GM19035 (cell line): ENCODE measurements at regions not wholly inside any gene's neighbourhood (a gene's known extent, or its start where the extent isn't known, plus 50 kb on each side); places are given as distances from the start of the nearest gene placed in this dataset.

Experiments used
- ATAC-seq: cut with Tn5 transposase; IDR thresholded peaks from one replicate; pipeline ENCODE4 v1.9.1; 2021; ENCODE audit not compliant: unreplicated experiment

DNA sequence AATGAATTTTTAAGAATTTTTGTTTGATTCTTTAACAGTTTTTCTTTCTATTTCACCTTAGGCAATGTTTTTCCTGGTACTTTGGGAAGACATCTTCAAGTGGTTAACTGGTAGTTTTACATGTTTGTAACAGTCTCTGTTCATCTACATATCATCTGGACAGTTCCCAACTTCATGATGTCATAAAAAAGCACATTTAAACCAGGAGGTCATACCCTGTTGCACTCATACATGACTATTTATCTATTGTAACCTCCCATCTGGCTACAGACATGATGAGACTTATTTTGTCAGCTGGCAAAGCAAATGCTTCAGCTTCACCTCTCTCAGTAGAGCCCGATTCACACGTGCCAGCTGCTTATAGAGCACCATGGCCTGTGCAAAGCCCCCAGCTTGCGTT lies 99.8 kb upstream of the YPEL5 start:
- no peak for ATAC-seq

DNA sequence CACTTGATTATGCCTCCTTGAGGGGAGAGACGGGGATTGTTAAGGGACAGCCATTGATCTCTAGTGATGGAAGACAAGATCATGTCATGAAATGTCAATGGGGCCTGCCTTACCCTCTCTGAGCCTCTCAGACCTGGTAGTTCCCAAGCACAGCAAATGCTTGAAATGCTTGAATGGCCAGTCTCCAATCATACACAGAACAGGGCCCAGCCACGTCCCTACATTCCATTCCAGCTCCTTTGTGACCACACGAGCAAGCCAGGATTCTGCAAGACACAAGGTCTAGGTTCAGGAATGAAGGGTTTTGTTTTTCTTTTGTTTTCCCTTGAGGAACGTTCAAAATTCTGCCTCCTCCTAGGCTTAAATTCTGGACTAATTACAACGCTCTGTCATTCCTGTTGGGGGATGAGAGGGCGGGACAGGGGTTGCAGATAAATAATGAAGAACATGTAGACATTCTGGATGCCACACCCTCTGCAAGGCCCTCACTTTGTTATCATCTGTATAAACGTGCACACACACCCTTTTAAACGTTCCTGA lies 98.1 kb upstream of the YPEL5 start:
- ATAC-seq = no peak

DNA sequence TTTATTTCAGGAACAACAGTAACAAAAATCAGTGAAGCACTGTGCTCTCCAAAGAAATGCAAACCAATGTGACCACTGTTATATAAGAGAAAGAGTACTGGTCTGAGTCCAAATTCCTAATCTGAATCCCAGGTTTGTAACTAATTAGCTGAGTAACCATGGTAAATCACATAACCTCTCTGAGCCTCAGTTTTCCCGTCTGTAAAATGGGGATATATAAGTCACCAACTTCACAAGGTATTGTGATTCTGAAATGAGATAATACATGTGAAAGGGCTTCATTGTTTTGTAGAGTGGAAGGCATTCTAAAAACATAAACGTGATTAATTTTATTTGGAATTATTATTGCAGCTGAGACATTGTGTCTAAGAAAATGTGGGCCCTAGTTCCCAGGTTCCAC lies 91.3 kb upstream of the YPEL5 start:
- ATAC-seq = no peak

DNA sequence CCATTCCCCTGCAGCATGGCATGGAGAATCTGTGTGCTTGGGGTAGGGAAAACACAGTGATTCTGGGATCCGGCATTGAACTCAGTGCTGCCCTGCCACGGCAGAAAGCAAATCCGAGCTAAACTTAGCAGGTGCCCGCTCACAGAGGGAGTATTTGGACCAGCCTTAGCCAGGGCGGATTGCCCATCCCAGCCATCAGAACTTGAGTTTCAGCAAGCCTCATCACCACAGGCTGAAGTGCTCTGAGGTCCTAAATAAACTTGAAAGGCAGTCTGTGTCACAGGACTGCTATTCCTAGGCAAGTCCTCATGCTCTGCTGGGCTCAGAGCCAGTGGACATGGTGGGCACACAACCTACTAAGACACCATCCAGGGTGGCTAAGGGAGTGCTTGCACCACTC lies 86.2 kb upstream of the YPEL5 start:
- no peak for ATAC-seq

DNA sequence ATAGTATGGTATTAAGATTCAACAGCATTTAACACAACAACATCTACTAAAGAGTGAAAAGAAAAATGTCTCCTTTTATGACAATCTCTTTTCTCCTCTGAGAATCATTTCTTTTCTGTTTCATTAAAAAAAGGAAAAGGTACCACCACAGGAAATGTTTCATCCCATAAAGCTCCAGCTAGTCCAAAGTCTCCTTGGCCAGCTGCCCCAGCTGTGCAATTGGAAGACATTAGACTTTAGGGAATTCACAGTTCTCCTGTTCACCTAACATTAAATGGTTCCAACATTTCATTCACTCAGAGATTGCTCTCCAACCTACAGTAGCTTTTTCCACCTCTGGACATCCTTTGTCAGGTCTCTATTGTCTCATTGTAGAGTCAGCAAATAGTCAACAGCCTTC lies 78.7 kb upstream of the YPEL5 start:
- ATAC-seq = no peak

DNA sequence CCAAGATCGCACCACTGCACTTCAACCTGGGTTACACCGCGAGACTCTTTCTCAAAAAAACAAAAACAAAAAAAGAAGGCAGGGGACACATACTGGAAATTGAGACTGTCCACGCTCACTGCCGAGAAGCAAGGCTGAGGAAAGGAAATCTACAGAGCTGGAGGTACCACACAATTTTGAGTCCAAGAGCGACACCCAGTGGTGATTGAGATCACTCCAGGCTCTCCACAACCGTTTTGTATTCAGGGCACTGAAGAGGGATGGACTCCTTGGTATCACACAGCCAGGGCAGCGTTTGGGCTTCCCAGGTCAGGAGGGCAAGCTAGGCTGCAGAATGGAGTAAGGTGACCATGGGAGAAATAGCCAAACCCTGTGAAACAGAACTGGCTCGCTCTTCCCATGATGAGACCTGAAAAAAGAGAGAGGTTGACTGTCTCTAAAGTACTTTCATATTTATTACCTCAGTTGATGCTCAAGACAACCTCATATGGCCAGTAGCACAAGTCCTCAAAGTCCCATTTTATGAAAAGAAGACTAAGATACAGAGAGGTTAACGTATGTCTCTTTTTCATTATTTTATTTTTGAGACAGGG lies 74.5 kb upstream of the YPEL5 start:
- no peak for ATAC-seq

DNA sequence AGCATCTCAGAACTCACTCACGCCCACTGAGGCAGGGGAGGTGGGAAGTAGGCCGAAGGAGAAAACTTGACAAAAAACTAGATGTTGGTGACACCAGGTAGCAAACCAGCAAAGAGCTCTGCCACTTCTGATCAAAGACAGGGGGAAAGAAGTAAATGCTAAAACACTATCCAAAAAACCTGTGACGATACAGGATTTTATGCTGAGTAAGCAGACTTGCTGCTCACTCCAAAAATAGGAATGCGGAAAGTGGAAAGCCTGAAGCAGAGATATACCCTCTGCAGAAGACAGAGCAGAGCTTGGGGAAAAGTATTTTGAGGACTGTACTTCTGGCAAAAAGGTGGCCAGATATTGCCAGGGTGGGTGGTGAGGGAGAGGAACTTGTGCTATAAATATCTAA lies 73.3 kb upstream of the YPEL5 start:
- ATAC-seq = no peak

DNA sequence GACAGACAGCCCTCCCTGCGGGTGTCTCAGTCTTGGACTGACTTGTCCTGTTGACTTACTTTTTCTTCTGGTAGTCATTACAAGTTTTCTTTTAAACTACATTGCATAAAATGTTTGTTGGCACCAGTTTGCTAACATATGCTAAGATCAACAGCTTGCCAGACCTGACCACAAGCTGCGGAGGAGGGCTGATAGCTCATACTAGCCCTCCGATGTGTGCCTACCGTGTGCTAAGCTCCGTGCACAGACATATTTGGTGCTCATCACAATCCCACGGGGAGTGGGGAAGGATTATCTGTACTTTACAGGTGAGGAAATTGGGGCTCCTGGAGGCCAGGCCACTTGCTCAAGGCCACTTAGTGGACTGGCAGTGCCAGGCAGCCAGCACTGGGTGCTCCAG lies 72.8 kb upstream of the YPEL5 start:
- no peak for ATAC-seq

DNA sequence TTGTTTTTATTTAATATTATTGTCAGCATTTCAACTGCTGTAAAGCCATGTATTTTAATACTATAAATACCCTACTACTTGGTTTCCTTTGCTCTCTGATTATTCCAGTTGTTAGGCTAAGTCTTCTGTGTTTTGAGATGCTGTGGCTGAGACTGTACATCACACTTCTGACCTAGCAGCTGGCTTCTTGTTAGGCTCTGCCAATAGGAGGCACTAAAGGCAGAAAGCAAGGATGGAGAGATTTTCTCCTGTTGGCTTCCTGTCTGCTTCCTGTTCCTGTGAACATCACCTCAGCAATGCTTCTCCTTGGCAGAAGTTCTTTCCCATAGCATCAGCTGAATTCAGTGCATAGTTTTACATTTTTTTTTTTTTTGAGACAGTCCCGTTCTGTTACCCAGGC lies 68.3 kb upstream of the YPEL5 start:
- ATAC-seq = no peak

DNA sequence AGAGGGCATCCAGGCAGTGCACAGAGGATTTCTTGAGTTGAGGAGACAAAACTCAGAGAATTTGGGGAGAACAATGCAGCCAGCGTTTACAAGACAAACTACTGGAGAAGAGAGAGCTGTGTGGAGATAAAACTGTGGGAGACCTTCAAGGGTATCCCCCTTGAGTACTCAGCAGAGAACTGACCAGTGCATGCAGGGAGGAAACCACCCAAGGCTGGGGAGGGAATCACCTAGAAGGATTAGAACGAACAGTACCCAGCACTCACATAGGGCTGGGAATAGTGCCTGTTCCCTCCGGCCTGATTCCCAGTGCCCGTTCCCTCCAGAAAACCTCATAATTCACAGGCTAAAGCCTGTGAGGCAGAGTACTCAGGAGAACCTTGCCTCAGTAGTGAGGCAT lies 61.9 kb upstream of the YPEL5 start:
- no peak for ATAC-seq

DNA sequence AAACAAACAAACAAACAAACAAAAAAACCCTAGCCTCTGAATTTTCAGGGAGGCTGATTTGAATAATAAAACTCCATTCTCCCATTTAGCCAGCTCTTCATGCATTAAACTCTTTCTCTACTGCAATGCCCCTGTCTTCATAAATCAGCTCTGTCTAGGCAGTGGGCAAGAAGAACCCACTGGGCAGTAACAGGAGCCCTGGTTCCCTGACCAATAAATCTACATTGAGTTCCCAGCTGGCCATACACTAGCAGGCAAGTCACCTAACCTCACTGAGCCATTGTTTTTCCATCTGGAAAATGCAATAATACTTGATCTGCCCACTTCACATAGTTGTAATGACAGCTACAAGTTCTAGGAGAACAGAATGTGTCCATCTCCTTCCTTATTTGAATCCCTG lies 57.6 kb upstream of the YPEL5 start:
- ATAC-seq = no peak

DNA sequence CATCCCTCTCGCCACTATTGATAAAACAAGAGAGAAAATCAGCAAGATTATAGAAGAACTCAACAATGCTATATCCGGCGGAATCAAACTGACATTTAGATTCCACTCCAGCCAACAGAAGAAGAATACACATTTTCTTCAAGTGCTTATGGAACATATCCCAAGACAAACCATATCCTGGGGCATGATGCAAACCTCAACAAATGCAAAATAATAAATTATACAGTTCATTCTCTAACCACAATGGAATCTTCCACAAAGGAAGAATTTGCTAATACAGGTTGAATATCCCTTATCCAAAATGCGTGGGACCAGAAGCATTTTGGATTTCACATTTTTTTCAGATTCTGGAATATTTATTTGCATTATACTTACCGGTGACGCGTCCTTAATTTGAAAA lies 51.4 kb upstream of the YPEL5 start:
- no peak for ATAC-seq

DNA sequence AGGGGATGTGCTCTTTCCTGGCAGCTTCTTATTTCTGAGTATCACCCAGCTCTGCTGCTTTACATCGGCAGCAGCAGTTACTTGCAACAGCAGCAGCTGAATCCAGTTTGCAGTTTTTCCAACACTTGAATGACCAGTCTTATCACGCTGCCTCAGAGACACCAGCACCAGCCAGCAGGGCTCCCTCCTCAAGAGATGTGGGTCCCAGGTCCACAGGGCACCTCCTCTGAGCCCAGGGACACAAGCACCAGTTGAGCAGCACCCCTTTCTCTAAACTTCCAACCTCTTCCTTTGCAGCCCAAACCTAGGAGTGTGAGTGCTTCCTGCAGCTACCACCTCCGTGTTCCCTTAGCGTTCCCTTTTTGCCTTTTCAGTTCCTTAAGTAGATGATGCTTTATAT lies 50.4 kb upstream of the YPEL5 start:
- ATAC-seq = no peak
